ENCODE measurements at regions not wholly inside any gene's neighbourhood (a gene's known extent, or its start where the extent isn't known, plus 50 kb on each side); places are given as distances from the start of the nearest gene placed in this dataset.
A peak's percentile ranks its signal among the peaks of the same experiment; 100 is the strongest.

GRCh38 chr1:869499-870244 lies 54.1 kb upstream of the SAMD11 start (continued):
- TF ChIP-seq, protein P1, sequence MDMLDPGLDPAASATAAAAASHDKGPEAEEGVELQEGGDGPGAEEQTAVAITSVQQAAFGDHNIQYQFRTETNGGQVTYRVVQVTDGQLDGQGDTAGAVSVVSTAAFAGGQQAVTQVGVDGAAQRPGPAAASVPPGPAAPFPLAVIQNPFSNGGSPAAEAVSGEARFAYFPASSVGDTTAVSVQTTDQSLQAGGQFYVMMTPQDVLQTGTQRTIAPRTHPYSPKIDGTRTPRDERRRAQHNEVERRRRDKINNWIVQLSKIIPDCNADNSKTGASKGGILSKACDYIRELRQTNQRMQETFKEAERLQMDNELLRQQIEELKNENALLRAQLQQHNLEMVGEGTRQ (IDR thresholded peaks at IDR 0.05; ENCODE audit: low read length) = no peak
- no peak for TF ChIP-seq CHD2 (IDR thresholded peaks at IDR 0.05; ENCODE audit: low read length)
- TF ChIP-seq, protein P2, sequence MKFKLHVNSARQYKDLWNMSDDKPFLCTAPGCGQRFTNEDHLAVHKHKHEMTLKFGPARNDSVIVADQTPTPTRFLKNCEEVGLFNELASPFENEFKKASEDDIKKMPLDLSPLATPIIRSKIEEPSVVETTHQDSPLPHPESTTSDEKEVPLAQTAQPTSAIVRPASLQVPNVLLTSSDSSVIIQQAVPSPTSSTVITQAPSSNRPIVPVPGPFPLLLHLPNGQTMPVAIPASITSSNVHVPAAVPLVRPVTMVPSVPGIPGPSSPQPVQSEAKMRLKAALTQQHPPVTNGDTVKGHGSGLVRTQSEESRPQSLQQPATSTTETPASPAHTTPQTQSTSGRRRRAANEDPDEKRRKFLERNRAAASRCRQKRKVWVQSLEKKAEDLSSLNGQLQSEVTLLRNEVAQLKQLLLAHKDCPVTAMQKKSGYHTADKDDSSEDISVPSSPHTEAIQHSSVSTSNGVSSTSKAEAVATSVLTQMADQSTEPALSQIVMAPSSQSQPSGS (IDR thresholded peaks at IDR 0.05; ENCODE audit: low read length) = no peak
- TF ChIP-seq BCL11A (IDR thresholded peaks at IDR 0.05; ENCODE audit: low read depth in 2 of 2, low read length in 2 of 2) = no peak
- TF ChIP-seq CEBPB (IDR thresholded peaks at IDR 0.05; ENCODE audit: low read depth, low read length) = no peak
- no peak for TF ChIP-seq RNF2 (IDR thresholded peaks at IDR 0.05; ENCODE audit: borderline replicate concordance, low read depth, low read length, missing control alignments, poor library complexity, severe bottlenecking)
- no peak for TF ChIP-seq TBP (IDR thresholded peaks at IDR 0.05; ENCODE audit: low read depth, low read length)
- TF ChIP-seq SIRT6 (IDR thresholded peaks at IDR 0.05; ENCODE audit: low read length) = no peak
- TF ChIP-seq EGR1 (IDR thresholded peaks at IDR 0.05; ENCODE audit: borderline replicate concordance, low read depth, low read length) = no peak
- TF ChIP-seq KDM5A (IDR thresholded peaks at IDR 0.05; ENCODE audit: low read length) = no peak
- TF ChIP-seq JUN (IDR thresholded peaks at IDR 0.05; ENCODE audit: low read depth, low read length) = no peak
- TF ChIP-seq CBX8 (IDR thresholded peaks at IDR 0.05; ENCODE audit: borderline replicate concordance, low read depth, low read length) = no peak
- TF ChIP-seq TAF1 (IDR thresholded peaks at IDR 0.05; ENCODE audit: low read depth, low read length) = no peak
- no peak for TF ChIP-seq POLR2A (IDR thresholded peaks at IDR 0.05; ENCODE audit: control extremely low read depth in 1 of 2, low read depth in 2 of 2, low read length in 2 of 2)
- TF ChIP-seq RAD21 (IDR thresholded peaks at IDR 0.05 in 1 of 2, conservative IDR thresholded peaks at IDR 0.05 in 1 of 2; ENCODE audit: low read depth in 2 of 2, low read length in 2 of 2) = peak; percentile 42 to 68
- no peak for TF ChIP-seq SIX5 (IDR thresholded peaks at IDR 0.05; ENCODE audit: low read depth, low read length)
- TF ChIP-seq ASH2L (IDR thresholded peaks at IDR 0.05; ENCODE audit: low read length) = no peak

Measured in H1 (cell line).